ENCODE measurements at regions not wholly inside any gene's neighbourhood (a gene's known extent, or its start where the extent isn't known, plus 50 kb on each side); places are given as distances from the start of the nearest gene placed in this dataset.

GRCh38 chr2:43104106-43104505 lies 122.3 kb downstream of the ZFP36L2 start:
- Histone ChIP-seq H3K27me3 (ENCODE audit: insufficient read depth, low read length) (no peaks in the 10 kb centered on the region), H2AFZ (ENCODE audit: low read depth, low read length) (no peak overlapping the region), H3K36me3 (ENCODE audit: insufficient read depth, low read length) (no peaks in the 10 kb centered on the region), H3K9me3 (ENCODE audit: low read length) (peaks cover 4% of the 10 kb centered on the region), H3K4me3 (ENCODE audit: low read length) (no peak overlapping the region), H3K4me1 (ENCODE audit: insufficient read depth, low read length) (peaks cover 60% of the 10 kb centered on the region)

GRCh38 chr2:43103093-43103404 lies 123.4 kb downstream of the ZFP36L2 start:
- no peak overlapping the region for H2AFZ ChIP-seq (ENCODE audit: low read depth, low read length)
- H3K4me1 ChIP-seq (ENCODE audit: insufficient read depth, low read length) = peaks cover 61% of the 10 kb centered on the region
- no peaks in the 10 kb centered on the region for H3K36me3 ChIP-seq (ENCODE audit: insufficient read depth, low read length)
- H3K4me3 ChIP-seq (ENCODE audit: low read length) = no peak overlapping the region
- H3K9me3 ChIP-seq (ENCODE audit: low read length) = peaks cover 4% of the 10 kb centered on the region
- no peaks in the 10 kb centered on the region for H3K27me3 ChIP-seq (ENCODE audit: insufficient read depth, low read length)

- H3K4me1 ChIP-seq (ENCODE audit: insufficient read depth, low read length) = peaks cover 60% of the 10 kb centered on the region
- H3K36me3 ChIP-seq (ENCODE audit: insufficient read depth, low read length) = no peaks in the 10 kb centered on the region
- H3K9me3 ChIP-seq (ENCODE audit: low read length) = peaks cover 4% of the 10 kb centered on the region
- H3K4me3 ChIP-seq (ENCODE audit: low read length) = no peak overlapping the region
- H2AFZ ChIP-seq (ENCODE audit: low read depth, low read length) = no peak overlapping the region
- H3K27me3 ChIP-seq (ENCODE audit: insufficient read depth, low read length) = no peaks in the 10 kb centered on the region
Observed at GRCh38 chr2:43102366-43103092, 123.9 kb downstream of the ZFP36L2 start.

GRCh38 chr2:43101751-43102150 lies 124.7 kb downstream of the ZFP36L2 start:
- no peak overlapping the region for H2AFZ ChIP-seq (ENCODE audit: low read depth, low read length)
- H3K4me3 ChIP-seq (ENCODE audit: low read length) = peak overlapping the region; percentile 2
- H3K36me3 ChIP-seq (ENCODE audit: insufficient read depth, low read length) = no peaks in the 10 kb centered on the region
- H3K4me1 ChIP-seq (ENCODE audit: insufficient read depth, low read length) = peaks cover 53% of the 10 kb centered on the region
- no peaks in the 10 kb centered on the region for H3K27me3 ChIP-seq (ENCODE audit: insufficient read depth, low read length)
- H3K9me3 ChIP-seq (ENCODE audit: low read length) = peaks cover 4% of the 10 kb centered on the region

- peak overlapping the region; percentile 2 for H3K4me3 ChIP-seq (ENCODE audit: low read length)
Observed at GRCh38 chr2:43100883-43101662, 125.3 kb downstream of the ZFP36L2 start.

GRCh38 chr2:43100362-43100882 lies 126.0 kb downstream of the ZFP36L2 start:
- H3K9me3 ChIP-seq (ENCODE audit: low read length) = peaks cover 4% of the 10 kb centered on the region
- H3K4me3 ChIP-seq (ENCODE audit: low read length) = no peak overlapping the region
- no peaks in the 10 kb centered on the region for H3K27me3 ChIP-seq (ENCODE audit: insufficient read depth, low read length)
- H3K4me1 ChIP-seq (ENCODE audit: insufficient read depth, low read length) = peaks cover 39% of the 10 kb centered on the region
- no peak overlapping the region for H2AFZ ChIP-seq (ENCODE audit: low read depth, low read length)
- H3K36me3 ChIP-seq (ENCODE audit: insufficient read depth, low read length) = no peaks in the 10 kb centered on the region

More at GRCh38 chr2:43100883-43101662, 125.3 kb downstream of the ZFP36L2 start:
- peaks cover 46% of the 10 kb centered on the region for H3K4me1 ChIP-seq (ENCODE audit: insufficient read depth, low read length)
- no peaks in the 10 kb centered on the region for H3K36me3 ChIP-seq (ENCODE audit: insufficient read depth, low read length)
- peaks cover 4% of the 10 kb centered on the region for H3K9me3 ChIP-seq (ENCODE audit: low read length)
- no peaks in the 10 kb centered on the region for H3K27me3 ChIP-seq (ENCODE audit: insufficient read depth, low read length)
- no peak overlapping the region for H2AFZ ChIP-seq (ENCODE audit: low read depth, low read length)

- Histone ChIP-seq H2AFZ (ENCODE audit: low read depth, low read length) (no peak overlapping the region), H3K4me3 (ENCODE audit: low read length) (no peak overlapping the region), H3K27me3 (ENCODE audit: insufficient read depth, low read length) (no peaks in the 10 kb centered on the region), H3K9me3 (ENCODE audit: low read length) (peaks cover 4% of the 10 kb centered on the region), H3K36me3 (ENCODE audit: insufficient read depth, low read length) (no peaks in the 10 kb centered on the region), H3K4me1 (ENCODE audit: insufficient read depth, low read length) (peaks cover 39% of the 10 kb centered on the region)
Observed at GRCh38 chr2:43099797-43100196, 126.6 kb downstream of the ZFP36L2 start.

GRCh38 chr2:43098539-43098938 lies 127.9 kb downstream of the ZFP36L2 start:
- H3K9me3 ChIP-seq (ENCODE audit: low read length) = peaks cover 4% of the 10 kb centered on the region

GRCh38 chr2:43097644-43098408 lies 128.6 kb downstream of the ZFP36L2 start:
- Histone ChIP-seq H2AFZ (ENCODE audit: low read depth, low read length) (no peak overlapping the region), H3K4me3 (ENCODE audit: low read length) (no peak overlapping the region), H3K4me1 (ENCODE audit: insufficient read depth, low read length) (peaks cover 32% of the 10 kb centered on the region), H3K27me3 (ENCODE audit: insufficient read depth, low read length) (no peaks in the 10 kb centered on the region), H3K9me3 (ENCODE audit: low read length) (peaks cover 4% of the 10 kb centered on the region), H3K36me3 (ENCODE audit: insufficient read depth, low read length) (no peaks in the 10 kb centered on the region)

More at GRCh38 chr2:43098539-43098938, 127.9 kb downstream of the ZFP36L2 start:
- no peak overlapping the region for H3K4me3 ChIP-seq (ENCODE audit: low read length)
- H3K27me3 ChIP-seq (ENCODE audit: insufficient read depth, low read length) = no peaks in the 10 kb centered on the region
- H2AFZ ChIP-seq (ENCODE audit: low read depth, low read length) = no peak overlapping the region
- H3K36me3 ChIP-seq (ENCODE audit: insufficient read depth, low read length) = no peaks in the 10 kb centered on the region
- H3K4me1 ChIP-seq (ENCODE audit: insufficient read depth, low read length) = peaks cover 39% of the 10 kb centered on the region

- H3K4me3 ChIP-seq (ENCODE audit: low read length) = no peak overlapping the region
Observed at GRCh38 chr2:43095533-43096295, 130.7 kb downstream of the ZFP36L2 start.

GRCh38 chr2:43092520-43093179 lies 133.8 kb downstream of the ZFP36L2 start:
- Histone ChIP-seq H3K9me3 (ENCODE audit: low read length) (no peaks in the 10 kb centered on the region), H3K36me3 (ENCODE audit: insufficient read depth, low read length) (no peaks in the 10 kb centered on the region), H3K27me3 (ENCODE audit: insufficient read depth, low read length) (no peaks in the 10 kb centered on the region), H3K4me3 (ENCODE audit: low read length) (no peak overlapping the region), H3K4me1 (ENCODE audit: insufficient read depth, low read length) (no peaks in the 10 kb centered on the region), H2AFZ (ENCODE audit: low read depth, low read length) (no peak overlapping the region)

More at GRCh38 chr2:43095533-43096295, 130.7 kb downstream of the ZFP36L2 start:
- H2AFZ ChIP-seq (ENCODE audit: low read depth, low read length) = no peak overlapping the region
- H3K4me1 ChIP-seq (ENCODE audit: insufficient read depth, low read length) = peaks cover 14% of the 10 kb centered on the region
- H3K36me3 ChIP-seq (ENCODE audit: insufficient read depth, low read length) = no peaks in the 10 kb centered on the region
- no peaks in the 10 kb centered on the region for H3K27me3 ChIP-seq (ENCODE audit: insufficient read depth, low read length)
- peaks cover 4% of the 10 kb centered on the region for H3K9me3 ChIP-seq (ENCODE audit: low read length)

- no peak overlapping the region for H3K4me3 ChIP-seq (ENCODE audit: low read length)
Observed at GRCh38 chr2:43090317-43090716, 136.1 kb downstream of the ZFP36L2 start.

More at GRCh38 chr2:43090317-43090716, 136.1 kb downstream of the ZFP36L2 start:
- Histone ChIP-seq H3K9me3 (ENCODE audit: low read length) (no peaks in the 10 kb centered on the region), H3K27me3 (ENCODE audit: insufficient read depth, low read length) (no peaks in the 10 kb centered on the region), H3K36me3 (ENCODE audit: insufficient read depth, low read length) (no peaks in the 10 kb centered on the region), H2AFZ (ENCODE audit: low read depth, low read length) (no peak overlapping the region), H3K4me1 (ENCODE audit: insufficient read depth, low read length) (peaks cover 8% of the 10 kb centered on the region)
